ENCODE measurements at regions not wholly inside any gene's neighbourhood (a gene's known extent, or its start where the extent isn't known, plus 50 kb on each side); places are given as distances from the start of the nearest gene placed in this dataset.

DNA sequence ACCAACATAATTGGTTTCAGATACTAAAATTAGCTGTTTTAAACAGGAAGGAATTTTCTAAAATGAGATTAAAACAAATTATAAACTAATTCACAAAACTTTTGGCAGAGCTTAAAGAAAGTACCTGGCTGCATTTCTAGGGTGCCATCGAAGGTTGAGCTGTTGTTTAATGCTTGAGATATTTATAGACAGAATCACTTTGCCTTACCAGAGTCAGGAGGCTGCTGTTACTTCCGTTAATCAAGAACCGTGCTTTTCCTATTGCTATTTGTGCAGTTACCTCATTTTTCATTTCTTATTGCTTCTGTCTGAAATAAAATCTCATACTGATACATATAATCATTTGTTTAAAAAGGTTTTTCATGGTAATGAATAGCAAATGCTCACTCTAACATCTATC lies 242.9 kb downstream of the TECRL start:
- TF ChIP-seq CTCF (IDR thresholded peaks at IDR 0.05), result no peak
- no peak for TF ChIP-seq POLR2A (IDR thresholded peaks at IDR 0.05)

Data from Peyer's patch (tissue), 4 donors.